H1 (cell line): ENCODE measurements at regions not wholly inside any gene's neighbourhood (a gene's known extent, or its start where the extent isn't known, plus 50 kb on each side); places are given as distances from the start of the nearest gene placed in this dataset.

Source experiments
- CTCF ChIP-seq, 3 experiments: IDR thresholded peaks; 1 replicate in 2 of 3; 2 replicates in 1 of 3; pipeline versions ENCODE4 v1.5.1 to v1.6.1; 2011; ENCODE audit warnings: low read length in 3 of 3, mild to moderate bottlenecking in 3 of 3, inconsistent platforms in 2 of 3, low read depth in 1 of 3, moderate library complexity in 1 of 3; ENCODE audit not compliant: insufficient read depth in 1 of 3; ENCODE audit errors: control extremely low read depth in 1 of 3
- EZH2 ChIP-seq: fragments of 200-600 bp; sonication (generic); IDR thresholded peaks from 2 replicates; pipeline ENCODE4 v1.7.1; 2012; ENCODE audit warnings: low read depth, mild to moderate bottlenecking, moderate library complexity, low read length, inconsistent platforms; ENCODE audit not compliant: severe bottlenecking
- KDM1A ChIP-seq: fragments of 200-600, 300-600 bp; sonication (generic); IDR thresholded peaks from 2 replicates; pipeline ENCODE4 v1.7.1; 2016; ENCODE audit warnings: mild to moderate bottlenecking, low read length, borderline replicate concordance
- MAX ChIP-seq: IDR thresholded peaks from 2 replicates; pipeline ENCODE4 v1.6.1; 2012; ENCODE audit warnings: inconsistent platforms
- POLR2A ChIP-seq, 2 experiments: IDR thresholded peaks; 1 replicate in 1 of 2; 2 replicates in 1 of 2; pipeline ENCODE4 v1.6.1; 2011; ENCODE audit warnings: low read depth in 2 of 2, low read length in 2 of 2, mild to moderate bottlenecking in 2 of 2; ENCODE audit errors: control extremely low read depth in 1 of 2
- POLR2AphosphoS5 ChIP-seq: IDR thresholded peaks from 2 replicates; pipeline ENCODE4 v1.6.1; 2011; ENCODE audit warnings: low read depth, low read length
- RAD21 ChIP-seq, 2 experiments: IDR thresholded peaks in 1 of 2; conservative IDR thresholded peaks in 1 of 2; 2 replicates each; pipeline ENCODE4 v1.6.1; 2011; ENCODE audit warnings: low read depth in 2 of 2, low read length in 2 of 2, improper control_type of control experiment in 1 of 2, inconsistent platforms in 1 of 2, mild to moderate bottlenecking in 1 of 2, moderate library complexity in 1 of 2
- RFX5 ChIP-seq: IDR thresholded peaks from 2 replicates; pipeline ENCODE4 v1.6.1; 2011; ENCODE audit warnings: low read depth, low read length, improper control_type of control experiment, borderline replicate concordance
- SAP30 ChIP-seq: fragments of 300-600 bp; sonication (generic); IDR thresholded peaks from 2 replicates; pipeline ENCODE4 v1.7.1; 2012; ENCODE audit warnings: low read length, moderate library complexity, mild to moderate bottlenecking, inconsistent platforms; ENCODE audit not compliant: insufficient read depth, insufficient replicate concordance
- SIN3A ChIP-seq, 2 experiments: IDR thresholded peaks in 1 of 2; conservative IDR thresholded peaks in 1 of 2; 2 replicates each; pipeline ENCODE4 v1.6.1; 2011 to 2012; ENCODE audit warnings: low read length in 2 of 2, improper control_type of control experiment in 1 of 2, low read depth in 1 of 2, mild to moderate bottlenecking in 1 of 2
- TAF1 ChIP-seq: IDR thresholded peaks from 2 replicates; pipeline ENCODE4 v1.6.1; 2011; ENCODE audit warnings: mild to moderate bottlenecking, low read depth, low read length
- USF2 ChIP-seq: IDR thresholded peaks from 2 replicates; pipeline ENCODE4 v1.6.1; 2011; ENCODE audit warnings: low read length, improper control_type of control experiment
- YY1 ChIP-seq: IDR thresholded peaks from 2 replicates; pipeline ENCODE4 v1.6.1; 2011; ENCODE audit warnings: low read depth, mild to moderate bottlenecking, low read length
- ZNF274 ChIP-seq: IDR thresholded peaks from 2 replicates; pipeline ENCODE4 v1.7.0; 2012; ENCODE audit warnings: low read length, borderline replicate concordance; ENCODE audit errors: extremely low read depth

GRCh38 chr2:216989340-216990129 is 129.7 kb upstream of the TNP1 start:
- TF ChIP-seq SAP30: no peak
- no peak for TF ChIP-seq RFX5
- no peak for TF ChIP-seq YY1
- no peak; a peak in 1 of 4 replicates for TF ChIP-seq RAD21 (IDR thresholded peaks at IDR 0.05 in 1 of 2, conservative IDR thresholded peaks at IDR 0.05 in 1 of 2; ENCODE audit: low read depth in 2 of 2, low read length in 2 of 2)
- no peak for TF ChIP-seq POLR2A (IDR thresholded peaks at IDR 0.05; ENCODE audit: control extremely low read depth in 1 of 2, low read depth in 2 of 2, low read length in 2 of 2)
- TF ChIP-seq USF2: no peak
- no peak; a peak in 1 of 4 replicates for TF ChIP-seq CTCF (IDR thresholded peaks at IDR 0.05; ENCODE audit: control extremely low read depth in 1 of 3, insufficient read depth in 1 of 3, low read depth in 1 of 3, low read length in 3 of 3)
- no peak for TF ChIP-seq TAF1
- TF ChIP-seq ZNF274: no peak
- no peak for TF ChIP-seq KDM1A
- no peak for TF ChIP-seq SIN3A (conservative IDR thresholded peaks at IDR 0.05 in 1 of 2, IDR thresholded peaks at IDR 0.05 in 1 of 2; ENCODE audit: low read depth in 1 of 2, low read length in 2 of 2)
- TF ChIP-seq EZH2: no peak
- no peak for TF ChIP-seq MAX
- TF ChIP-seq POLR2AphosphoS5: no peak
